MG63 (cell line): ENCODE measurements at regions not wholly inside any gene's neighbourhood (a gene's known extent, or its start where the extent isn't known, plus 50 kb on each side); places are given as distances from the start of the nearest gene placed in this dataset.
"Not testable (repeated sequence)": the region's sequence is repeated elsewhere in the genome, so short reads cannot be mapped to it uniquely, and the experiment has no call there.

Experiments used
- DNase-seq: peaks from one replicate; pipeline ENCODE4 v3.0.0-alpha.2; 2020
- H3K27me3 ChIP-seq: fragments of 250-450 bp; sonication (Bioruptor Pico); 2 replicates; pipeline ENCODE4 v1.5.1; 2020; ENCODE audit warnings: mild to moderate bottlenecking, moderate library complexity
- H3K36me3 ChIP-seq: fragments of 250-450 bp; sonication (Bioruptor Pico); 2 replicates; pipeline ENCODE4 v1.5.1; 2020; ENCODE audit warnings: mild to moderate bottlenecking, moderate library complexity
- H3K4me3 ChIP-seq: fragments of 250-450 bp; sonication (Bioruptor Pico); 2 replicates; pipeline ENCODE4 v1.5.1; 2020; ENCODE audit warnings: mild to moderate bottlenecking, moderate library complexity
- H3K9me3 ChIP-seq: fragments of 250-450 bp; sonication (Bioruptor Pico); 2 replicates; pipeline ENCODE4 v1.5.1; 2020; ENCODE audit warnings: mild to moderate bottlenecking, moderate library complexity

DNA sequence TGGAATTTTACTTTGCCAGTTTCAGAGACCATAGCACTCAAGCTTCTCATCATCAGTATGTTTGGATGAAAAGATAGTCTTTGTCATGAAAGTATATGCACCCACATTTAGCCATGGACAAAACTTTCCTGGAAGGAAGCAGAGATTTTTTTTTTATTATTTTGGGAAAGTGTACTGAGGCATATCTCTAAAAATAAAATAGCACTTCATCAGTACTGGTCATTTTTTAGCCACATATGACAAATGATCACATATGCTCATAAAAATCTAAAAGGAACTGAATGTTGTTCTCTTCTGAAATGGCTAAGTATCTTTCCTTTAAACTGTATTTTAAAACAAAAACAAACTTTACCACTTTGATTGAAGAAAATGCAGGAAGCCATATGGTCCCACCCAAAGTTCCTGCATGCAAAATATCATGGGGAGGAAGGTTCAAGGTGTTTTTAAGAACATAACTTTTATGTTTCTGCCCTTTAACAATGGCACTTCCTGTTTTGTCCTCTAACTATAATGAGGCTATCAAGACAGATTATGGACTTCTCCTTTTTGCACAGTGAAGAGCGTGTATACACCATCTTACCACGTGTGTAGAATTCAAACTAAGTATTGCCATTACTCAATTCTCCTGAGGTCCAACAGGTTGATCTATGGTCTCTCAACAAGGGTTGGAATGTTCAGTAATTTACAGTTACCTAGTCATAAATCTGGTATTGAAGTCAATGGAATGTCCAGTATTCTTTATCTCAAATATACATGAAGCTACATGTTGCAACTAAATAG, 77.1 kb upstream of the SLC39A10 start:
- H3K36me3 ChIP-seq = no peaks in the 10 kb centered on the region
- no peak overlapping the region for H3K4me3 ChIP-seq
- no peak for DNase-seq
- H3K9me3 ChIP-seq = no peaks in the 10 kb centered on the region
- no peaks in the 10 kb centered on the region for H3K27me3 ChIP-seq

DNA sequence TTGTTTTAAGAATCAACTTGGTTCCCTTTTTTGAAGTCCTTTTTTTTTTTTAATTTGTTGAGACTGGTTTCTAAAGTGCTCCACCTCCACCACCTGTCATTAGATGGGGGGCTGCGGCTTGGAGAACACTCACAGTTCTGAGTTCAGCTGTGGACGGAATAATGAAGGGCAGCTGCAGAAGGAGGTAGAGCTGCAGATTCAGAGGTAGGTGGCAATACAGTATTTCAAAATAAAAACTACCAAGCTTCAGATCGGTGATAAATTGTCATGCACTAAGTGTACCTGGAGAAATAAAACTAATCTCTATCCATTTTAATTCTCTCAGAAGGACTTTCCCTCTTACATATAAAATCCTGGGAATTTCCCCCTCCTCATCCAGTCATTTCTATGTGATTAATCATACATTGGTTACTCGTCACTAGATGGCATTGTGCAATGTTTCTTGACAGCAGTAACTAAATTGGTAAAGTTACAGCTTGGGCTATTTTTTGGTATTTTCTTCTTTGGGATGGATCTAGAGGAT, 81.1 kb upstream of the SLC39A10 start:
- Histone ChIP-seq H3K36me3 (no peaks in the 10 kb centered on the region), H3K4me3 (no peak overlapping the region), H3K27me3 (no peaks in the 10 kb centered on the region), H3K9me3 (no peaks in the 10 kb centered on the region)
- DNase-seq = no peak

DNA sequence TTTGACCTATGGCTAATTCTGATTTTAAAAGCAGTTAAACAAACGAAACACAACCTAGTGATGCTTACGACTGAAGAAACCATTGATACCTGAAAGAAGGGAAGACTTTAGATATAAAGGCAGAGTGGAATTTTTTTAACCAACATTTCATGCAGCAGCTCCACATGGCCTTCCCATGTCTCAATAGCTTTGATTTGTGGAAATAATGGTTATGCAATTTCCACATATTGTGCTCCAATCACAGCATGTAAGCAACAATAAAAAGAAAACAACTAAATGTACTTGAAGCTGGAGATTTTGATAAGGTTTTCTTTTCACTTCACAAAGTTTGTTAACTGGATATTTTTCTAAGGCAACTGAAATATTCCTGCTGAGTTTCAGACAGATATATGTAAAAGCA, 82.0 kb upstream of the SLC39A10 start:
- Histone ChIP-seq H3K9me3 (0 out of 2 replicates have a peak, but pooled peaks cover under 1% of the 10 kb centered on the region), H3K4me3 (no peak overlapping the region), H3K36me3 (no peaks in the 10 kb centered on the region), H3K27me3 (no peaks in the 10 kb centered on the region)
- DNase-seq = no peak

DNA sequence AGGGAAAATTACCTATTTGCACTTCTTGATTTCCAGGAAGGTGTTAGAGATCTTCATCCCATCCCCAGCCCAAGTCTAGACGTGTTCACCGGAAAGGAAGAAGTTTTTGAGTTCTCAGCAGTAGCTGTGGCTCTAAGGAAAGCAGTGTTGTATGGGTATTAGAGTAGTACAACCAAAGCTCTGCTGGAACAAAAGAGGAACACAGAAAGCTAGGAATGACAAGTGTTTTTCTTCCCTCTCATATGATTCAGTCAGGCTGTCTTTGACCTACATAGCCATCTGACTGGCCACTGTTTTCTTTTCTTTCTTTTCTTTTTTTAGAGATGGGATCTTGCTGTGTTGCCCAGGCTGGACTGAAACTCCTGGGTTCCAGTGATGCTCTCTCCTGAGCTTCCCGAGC, 82.7 kb upstream of the SLC39A10 start:
- no peak overlapping the region for H3K4me3 ChIP-seq
- 0 out of 2 replicates have a peak, but pooled peaks cover 3% of the 10 kb centered on the region for H3K9me3 ChIP-seq
- no peaks in the 10 kb centered on the region for H3K27me3 ChIP-seq
- DNase-seq = no peak
- no peaks in the 10 kb centered on the region for H3K36me3 ChIP-seq

DNA sequence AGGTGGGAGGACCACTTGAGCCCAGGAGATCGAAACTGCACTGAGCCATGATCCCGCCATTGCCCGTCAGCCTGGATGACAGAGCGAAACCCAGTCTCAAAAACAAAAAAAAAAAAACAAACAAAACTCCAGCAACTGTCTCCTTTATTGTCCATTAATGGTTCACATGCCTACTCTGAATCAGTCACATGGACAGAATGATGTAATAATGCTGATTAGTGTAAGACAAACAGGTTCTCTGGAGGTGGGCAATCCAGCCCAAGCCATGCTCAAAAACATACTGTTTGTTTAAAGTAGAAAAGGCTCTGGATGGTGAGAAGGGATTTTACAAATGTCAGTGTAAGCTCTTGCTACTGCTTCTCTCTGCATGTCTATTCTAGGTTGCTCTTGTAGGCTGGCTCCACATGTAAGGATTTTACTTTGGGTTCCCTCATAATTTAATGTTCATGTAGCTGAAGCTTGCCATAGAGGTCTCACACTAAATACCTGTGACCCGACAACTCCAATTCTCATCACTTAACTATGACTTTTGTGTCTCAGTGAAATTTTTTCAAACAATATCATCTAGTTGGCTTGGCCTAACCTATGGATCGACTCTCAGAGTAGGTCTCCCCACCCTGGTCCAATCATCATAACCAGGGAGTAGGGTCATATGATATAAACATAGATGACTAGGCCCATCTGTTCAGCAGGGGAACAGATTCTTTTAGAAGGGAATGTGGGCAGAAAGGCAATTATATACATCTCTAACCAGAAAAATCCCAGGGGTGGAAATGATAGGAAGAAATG, 83.9 kb upstream of the SLC39A10 start:
- no peak for DNase-seq
- Histone ChIP-seq H3K27me3 (no peaks in the 10 kb centered on the region), H3K36me3 (no peaks in the 10 kb centered on the region), H3K4me3 (no peak overlapping the region), H3K9me3 (0 out of 2 replicates have a peak, but pooled peaks cover 3% of the 10 kb centered on the region)

DNA sequence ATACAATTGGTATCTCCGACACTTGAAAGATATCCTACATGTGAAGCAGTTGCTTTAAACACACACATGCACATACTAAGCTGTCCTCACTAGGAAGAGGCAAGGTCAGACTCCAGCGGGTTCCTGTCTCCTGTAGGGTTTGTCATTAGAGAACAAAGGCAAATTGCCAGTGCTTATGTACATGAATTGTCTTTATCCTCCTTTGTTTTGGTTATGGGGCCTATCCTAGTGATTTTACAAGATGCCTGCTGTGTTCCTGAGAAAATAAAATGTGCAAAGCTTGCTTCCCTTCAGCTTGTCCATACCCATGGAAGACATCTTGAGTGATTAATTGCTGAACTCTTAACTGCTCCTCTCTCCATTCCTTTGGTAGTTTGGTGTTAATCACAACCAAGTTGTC, 86.7 kb upstream of the SLC39A10 start:
- Histone ChIP-seq H3K9me3 (0 out of 2 replicates have a peak, but pooled peaks cover 3% of the 10 kb centered on the region), H3K27me3 (no peaks in the 10 kb centered on the region), H3K4me3 (no peak overlapping the region), H3K36me3 (no peaks in the 10 kb centered on the region)
- DNase-seq = no peak

DNA sequence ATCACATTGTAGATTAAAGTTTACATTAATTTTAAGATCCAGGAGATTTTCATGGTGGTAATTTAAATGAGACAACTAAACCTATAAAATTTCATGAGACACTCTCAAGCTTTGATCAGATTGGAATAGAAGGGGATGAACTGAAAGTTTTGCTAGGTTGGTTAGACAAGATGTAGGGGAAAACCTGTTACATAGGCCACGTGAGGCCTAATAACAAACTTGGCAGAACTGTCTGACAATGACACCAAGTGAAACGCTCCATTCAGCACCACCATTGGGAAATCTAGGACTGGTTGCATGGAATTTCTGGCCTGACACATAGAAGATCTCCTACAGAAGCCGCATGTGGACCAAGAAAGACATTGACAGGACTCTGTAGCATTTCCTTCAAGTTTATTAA, 87.8 kb upstream of the SLC39A10 start:
- no peak overlapping the region for H3K4me3 ChIP-seq

DNA sequence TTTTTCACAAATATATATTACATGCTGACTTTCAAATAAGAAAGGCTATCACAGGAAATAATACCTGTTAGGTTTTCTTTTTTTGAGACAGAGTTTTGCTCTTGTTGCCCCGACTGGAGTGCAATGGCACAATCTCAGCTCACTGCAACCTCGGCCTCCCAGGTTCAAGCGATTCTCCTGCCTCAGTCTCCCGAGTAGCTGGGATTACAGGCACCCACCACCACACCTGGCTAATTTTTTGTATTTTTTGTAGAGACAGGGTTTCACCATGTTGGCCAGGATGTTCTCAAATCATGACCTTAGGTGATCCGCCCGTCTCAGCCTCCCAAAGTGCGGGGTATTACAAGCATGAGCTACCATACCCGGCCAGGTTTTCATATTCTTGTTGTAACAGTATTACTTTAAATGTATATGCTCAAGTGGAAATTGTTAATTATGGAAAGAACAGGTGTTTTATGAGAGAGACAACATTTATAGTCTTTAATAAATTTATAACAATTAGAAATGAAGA, 92.3 kb upstream of the SLC39A10 start:
- H3K4me3 ChIP-seq, H3K9me3 ChIP-seq, DNase-seq, H3K27me3 ChIP-seq, H3K36me3 ChIP-seq: not testable (repeated sequence)

More for the DNA sequence above, 87.8 kb upstream of the SLC39A10 start:
- Histone ChIP-seq H3K36me3 (no peaks in the 10 kb centered on the region), H3K27me3 (no peaks in the 10 kb centered on the region), H3K9me3 (0 out of 2 replicates have a peak, but pooled peaks cover 3% of the 10 kb centered on the region)
- no peak for DNase-seq

DNA sequence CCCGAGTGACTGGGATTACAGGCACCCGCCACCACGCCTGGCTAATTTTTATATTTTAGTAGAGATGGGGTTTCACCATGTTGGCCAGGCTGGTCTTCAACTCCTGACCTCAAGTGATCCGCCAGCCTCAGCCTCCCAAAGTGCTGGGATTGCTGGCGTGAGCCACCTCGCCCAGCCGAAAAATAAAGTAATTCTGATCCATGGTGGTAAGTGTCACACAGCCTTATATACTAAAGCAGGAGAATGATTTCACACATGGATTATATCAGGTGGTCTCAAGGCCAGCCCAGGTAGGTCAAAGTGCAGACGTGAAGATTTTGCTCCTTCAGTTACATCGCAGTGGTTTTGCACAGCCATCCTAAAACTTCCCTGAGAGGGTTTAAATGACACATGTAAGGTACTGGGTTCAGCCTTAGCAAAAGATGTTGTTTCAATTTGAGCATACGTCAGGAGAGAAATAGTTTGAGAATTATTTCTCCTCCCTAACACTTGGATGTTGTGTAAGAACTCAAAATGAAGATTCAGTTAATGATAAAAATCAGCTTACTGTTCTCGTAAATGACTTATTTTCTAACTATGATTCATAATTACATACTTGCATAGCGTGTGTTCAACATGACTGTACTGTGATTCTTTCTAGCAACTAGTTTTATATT, 93.0 kb upstream of the SLC39A10 start:
- Histone ChIP-seq H3K36me3 (no peaks in the 10 kb centered on the region), H3K27me3 (no peaks in the 10 kb centered on the region), H3K9me3 (no peaks in the 10 kb centered on the region), H3K4me3 (no peak overlapping the region)
- DNase-seq = no peak

DNA sequence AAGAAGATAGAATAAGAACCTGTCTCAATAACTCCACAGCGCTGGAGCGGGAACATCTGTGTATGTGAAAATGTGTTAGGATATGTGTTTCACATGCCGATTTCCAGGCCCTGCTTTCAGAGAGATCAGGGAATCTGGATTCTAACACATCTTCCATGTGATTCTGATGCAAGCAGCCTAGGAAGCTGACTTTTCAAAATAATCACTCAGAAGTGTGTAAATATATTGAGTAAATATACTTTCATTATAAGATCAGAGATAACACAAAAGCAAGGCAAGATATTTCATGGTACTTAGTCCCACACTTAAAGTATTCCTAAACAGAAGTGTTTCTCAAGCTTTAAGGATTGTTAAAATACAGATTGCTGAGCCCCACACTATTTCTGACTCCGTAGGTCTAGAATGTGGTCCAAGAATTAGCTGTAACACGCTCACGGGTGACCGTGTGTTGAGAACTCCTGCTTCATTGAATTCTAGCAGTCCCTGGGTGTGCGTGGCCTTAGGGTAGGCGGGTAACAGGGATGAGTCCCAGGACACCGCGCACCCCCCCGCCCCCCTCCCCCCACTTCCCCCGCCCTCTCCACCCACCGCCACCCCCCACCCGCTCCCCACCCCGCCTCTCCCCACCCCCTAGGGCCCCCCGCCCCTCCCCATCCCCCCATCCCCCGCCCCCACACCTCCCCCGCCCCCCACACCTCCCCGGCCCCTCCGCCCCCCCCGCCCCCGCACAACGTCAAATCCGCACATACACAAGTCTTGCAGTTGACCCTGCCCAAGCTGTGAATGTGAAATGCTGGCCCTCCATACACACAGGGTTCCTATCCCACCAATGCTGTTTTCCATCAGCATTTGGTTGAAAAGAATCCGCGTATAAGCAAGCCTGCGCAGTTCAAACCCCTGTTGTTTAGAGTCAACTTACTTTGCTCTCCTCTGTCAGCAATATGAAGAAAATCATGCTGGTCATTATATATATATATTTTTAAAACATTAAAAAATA, 94.2 kb upstream of the SLC39A10 start:
- Histone ChIP-seq H3K36me3 (no peaks in the 10 kb centered on the region), H3K27me3 (no peaks in the 10 kb centered on the region), H3K9me3 (no peaks in the 10 kb centered on the region), H3K4me3 (no peak overlapping the region)
- DNase-seq = no peak

DNA sequence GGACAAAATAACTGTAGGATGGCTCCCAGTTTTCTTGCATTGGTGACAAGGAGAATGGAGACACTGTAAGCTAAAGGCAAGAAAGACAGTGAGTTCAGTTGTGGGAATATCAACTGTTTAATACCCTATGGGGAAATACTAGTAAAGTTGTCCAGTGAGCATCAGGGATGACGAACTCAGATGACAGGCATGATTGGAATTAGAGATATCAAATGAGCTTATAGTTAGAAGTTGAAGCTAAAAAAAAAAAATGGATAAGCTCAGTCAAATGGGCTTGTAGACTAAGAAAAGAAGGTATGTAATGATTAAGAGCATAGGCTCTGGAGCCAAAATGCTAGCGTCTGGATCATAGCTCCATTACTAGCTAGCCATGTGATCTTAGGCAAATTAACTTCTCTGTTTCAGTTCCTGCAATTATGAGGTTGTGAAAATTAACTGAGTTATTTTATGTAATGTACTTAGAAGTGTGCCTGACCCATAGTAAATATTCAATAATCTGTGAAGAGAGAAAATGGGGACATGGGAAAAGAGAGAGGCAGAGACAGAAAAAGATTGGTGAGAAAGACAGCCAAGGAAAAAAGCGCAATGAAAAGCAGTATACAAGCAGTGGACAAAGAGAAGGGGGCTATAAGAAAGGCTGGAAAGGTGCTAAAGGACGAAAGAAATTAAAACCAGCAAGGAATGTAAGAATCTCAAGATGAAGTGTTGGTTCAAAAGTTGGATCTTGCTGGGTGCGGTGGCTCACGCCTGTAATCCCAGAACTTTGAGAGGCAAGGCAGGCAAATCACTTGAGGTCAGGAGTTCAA, 95.7 kb upstream of the SLC39A10 start:
- H3K9me3 ChIP-seq = no peaks in the 10 kb centered on the region
- H3K4me3 ChIP-seq = no peak overlapping the region
- H3K36me3 ChIP-seq = no peaks in the 10 kb centered on the region
- no peak for DNase-seq
- H3K27me3 ChIP-seq = no peaks in the 10 kb centered on the region

DNA sequence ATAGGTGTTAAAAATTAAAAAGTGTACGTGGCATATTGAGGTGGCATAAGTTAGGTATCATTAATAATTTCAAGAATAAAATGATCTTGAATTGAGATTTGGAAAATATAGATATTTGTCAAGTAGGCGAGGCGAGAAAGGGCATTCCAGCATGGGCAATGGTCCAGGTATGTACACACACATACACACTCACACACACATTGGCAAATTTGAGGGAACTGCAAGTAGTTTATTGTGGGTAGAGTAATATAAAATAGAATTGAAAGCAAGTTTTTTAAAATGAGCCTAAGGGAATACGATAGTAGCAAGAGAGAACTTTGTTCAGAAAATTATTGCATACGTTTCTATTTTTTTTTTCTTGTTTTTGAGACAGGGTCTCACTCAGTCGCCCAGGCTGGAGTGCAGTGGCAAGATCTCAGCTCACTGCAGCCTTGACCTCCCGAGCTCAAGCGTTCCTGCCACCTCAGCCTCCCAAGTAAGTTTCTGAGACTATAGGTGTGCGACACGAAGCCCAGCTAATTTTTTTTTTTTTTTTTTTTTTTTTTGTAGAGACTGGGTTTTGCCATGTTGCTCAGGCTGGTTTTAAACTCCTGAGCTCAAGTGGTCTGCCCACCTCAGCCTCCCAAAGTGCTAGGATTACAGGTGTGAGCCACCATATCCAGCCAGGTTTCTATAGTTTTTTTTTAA, 96.7 kb upstream of the SLC39A10 start:
- no peak overlapping the region for H3K4me3 ChIP-seq
- no peaks in the 10 kb centered on the region for H3K36me3 ChIP-seq
- no peak for DNase-seq

DNA sequence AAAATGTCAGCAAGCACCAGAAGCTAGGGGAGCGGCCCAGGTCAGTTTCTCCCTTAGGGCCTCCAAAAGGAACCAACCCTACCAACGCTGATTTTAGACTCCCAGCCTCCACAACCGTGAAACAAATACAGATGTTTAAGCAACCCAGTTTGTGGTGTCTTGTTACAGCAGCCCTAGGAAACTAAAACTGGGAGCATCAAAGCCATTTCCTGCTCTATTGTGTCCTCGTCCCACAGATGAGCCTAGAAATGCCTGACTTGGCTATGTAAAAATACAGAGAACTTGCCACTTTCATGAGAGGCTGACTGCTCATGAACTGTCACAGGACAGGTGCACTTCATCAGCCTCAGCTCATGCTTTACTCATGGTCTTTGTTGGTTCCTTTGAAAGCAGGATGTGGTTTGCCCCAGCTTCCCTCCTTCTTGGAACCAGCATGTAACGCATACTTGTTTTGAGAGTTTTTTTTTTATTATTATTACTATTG, 97.6 kb upstream of the SLC39A10 start:
- no peaks in the 10 kb centered on the region for H3K27me3 ChIP-seq
- H3K9me3 ChIP-seq = no peaks in the 10 kb centered on the region
- peak; percentile 52 for DNase-seq
- no peaks in the 10 kb centered on the region for H3K36me3 ChIP-seq
- no peak overlapping the region for H3K4me3 ChIP-seq

More for the DNA sequence above, 96.7 kb upstream of the SLC39A10 start:
- Histone ChIP-seq H3K9me3 (no peaks in the 10 kb centered on the region), H3K27me3 (no peaks in the 10 kb centered on the region)

DNA sequence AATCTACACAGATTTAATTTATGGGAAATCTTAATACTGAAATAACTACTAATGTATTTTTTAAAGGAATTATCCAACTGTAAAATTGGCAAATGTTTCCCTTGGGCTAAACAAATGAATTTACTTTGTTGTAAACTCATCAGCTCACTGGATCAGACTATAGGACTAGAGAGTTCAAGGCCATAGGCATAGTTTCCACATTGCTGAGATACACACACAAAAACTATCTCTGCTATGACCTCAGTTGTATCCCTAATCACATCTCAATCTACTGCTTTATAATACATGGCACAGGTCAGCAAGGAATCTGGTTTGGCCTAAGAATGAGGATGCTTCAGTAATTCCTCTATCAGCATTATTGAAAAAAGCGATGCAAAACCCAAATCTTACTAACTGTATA, 101.1 kb upstream of the SLC39A10 start:
- Histone ChIP-seq H3K27me3 (no peaks in the 10 kb centered on the region), H3K4me3 (no peak overlapping the region), H3K9me3 (no peaks in the 10 kb centered on the region), H3K36me3 (no peaks in the 10 kb centered on the region)
- DNase-seq = no peak
